GM19351 (cell line): ENCODE measurements at regions not wholly inside any gene's neighbourhood (a gene's known extent, or its start where the extent isn't known, plus 50 kb on each side); places are given as distances from the start of the nearest gene placed in this dataset.

Experiments used
- ATAC-seq: cut with Tn5 transposase; IDR thresholded peaks from one replicate; pipeline ENCODE4 v1.9.1; 2021; ENCODE audit warnings: mild to moderate bottlenecking, moderate library complexity; ENCODE audit not compliant: unreplicated experiment

DNA sequence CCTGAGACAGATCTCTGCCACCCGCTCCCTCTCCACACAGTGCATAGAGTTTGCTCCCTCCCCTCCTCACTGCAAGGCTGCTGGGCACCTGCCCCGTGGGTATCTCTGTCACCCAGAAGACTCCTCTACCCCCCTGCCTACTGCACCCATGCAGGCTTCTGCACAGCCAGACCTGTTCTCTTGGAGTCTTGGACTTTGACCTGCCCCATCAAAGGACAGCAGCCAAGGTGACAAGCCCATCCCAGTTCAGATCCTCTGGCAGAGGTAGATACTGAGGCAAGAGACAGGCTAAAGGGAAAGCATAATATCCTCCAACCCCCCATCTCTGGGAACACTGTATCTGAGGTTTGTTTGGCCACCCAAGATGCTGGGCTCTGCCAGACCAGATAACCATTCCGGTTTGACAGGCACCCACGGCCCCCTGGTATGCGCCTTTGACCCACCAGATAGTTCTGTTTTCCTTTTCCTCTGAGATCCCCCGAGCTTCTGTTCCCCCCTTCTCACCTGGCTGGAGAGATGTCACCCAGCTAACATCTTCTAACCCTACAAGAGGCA, 239.6 kb downstream of the SOX9 start:
- no peak for ATAC-seq

DNA sequence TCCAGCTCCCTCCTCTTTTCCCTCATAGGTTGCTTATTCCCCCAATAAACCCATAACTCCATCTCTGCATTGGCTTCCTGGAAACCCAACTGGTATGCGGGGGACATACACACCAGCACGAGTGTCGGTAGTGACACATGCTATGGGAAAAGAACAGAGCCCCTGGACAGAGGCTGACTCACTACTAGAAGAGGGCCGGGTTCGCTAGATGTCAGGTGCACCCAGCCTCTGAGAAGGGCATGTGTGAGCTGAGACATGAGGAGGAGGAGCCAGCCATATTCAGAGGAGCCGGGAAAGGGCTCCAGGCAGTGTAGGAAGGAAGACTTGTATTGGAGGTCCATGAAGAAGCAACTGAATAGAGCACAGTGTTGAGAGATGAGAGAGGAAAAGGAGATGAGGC, 241.1 kb downstream of the SOX9 start:
- ATAC-seq, result no peak

DNA sequence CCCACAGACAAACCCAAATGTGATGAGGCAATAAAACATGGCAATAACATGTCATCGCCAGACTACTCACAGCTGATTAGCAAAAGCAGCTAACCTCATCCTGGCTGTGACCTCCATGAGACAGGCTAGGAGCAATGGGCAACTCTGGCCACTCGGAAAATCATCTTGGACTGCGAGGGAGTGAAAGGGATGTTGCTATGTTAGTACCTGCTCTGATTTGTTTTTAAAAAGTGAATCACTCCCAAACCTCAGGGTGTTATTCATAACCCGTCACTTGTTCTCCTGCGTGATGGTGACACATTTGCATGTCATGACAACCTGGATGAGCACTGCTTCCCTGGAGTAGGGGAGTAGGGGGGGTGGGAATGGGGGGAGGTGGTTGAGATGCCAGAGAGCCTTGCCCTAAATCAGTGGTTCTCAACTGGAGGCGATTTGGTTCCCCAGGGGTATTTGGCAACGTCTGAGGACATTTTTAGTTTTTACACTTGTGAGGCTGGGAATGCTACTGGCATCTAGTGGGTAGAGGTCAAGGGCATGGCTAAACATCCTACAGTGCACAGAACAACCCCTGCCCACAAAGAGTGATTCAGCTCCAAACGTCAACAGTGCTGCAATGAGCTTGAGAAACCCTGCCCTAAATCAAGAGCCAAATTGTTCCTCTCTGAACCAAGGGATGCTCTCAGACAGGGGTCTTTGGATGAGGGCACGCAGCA, 241.7 kb downstream of the SOX9 start:
- ATAC-seq, result no peak

DNA sequence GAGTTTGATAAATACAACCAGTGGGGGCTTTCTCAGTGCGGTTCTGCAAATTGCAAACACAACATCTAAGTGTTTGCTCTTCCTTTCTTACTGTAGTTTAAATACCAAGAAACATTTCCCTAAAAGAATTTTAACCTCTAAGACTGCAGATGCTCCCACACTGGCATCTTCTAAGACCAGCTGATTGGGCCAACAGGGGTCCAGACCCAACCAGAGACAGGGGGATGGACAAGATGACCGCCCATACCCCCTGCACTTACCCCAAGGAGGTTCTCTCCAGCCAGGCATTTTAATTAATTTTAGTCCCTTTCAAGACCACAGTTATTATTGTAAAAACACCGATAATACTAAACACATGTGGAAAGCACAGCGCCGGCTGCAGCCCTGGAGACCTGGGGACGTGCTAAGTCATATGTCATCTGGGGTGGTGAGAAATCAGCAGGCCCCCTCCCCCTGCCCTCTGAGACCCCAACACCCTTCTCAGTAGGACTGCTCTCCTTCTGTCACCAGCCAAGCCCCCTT, 242.3 kb downstream of the SOX9 start:
- ATAC-seq, result no peak

- ATAC-seq, result no peak
Measured at GRCh38 chr17:72365857-72366414, 245.1 kb downstream of the SOX9 start.

- no peak for ATAC-seq
Measured at GRCh38 chr17:72366626-72367025, 245.8 kb downstream of the SOX9 start.

GRCh38 chr17:72368191-72368590, 247.4 kb downstream of the SOX9 start:
- no peak for ATAC-seq

- ATAC-seq, result no peak
Measured at GRCh38 chr17:72369366-72369765, 248.5 kb downstream of the SOX9 start.

DNA sequence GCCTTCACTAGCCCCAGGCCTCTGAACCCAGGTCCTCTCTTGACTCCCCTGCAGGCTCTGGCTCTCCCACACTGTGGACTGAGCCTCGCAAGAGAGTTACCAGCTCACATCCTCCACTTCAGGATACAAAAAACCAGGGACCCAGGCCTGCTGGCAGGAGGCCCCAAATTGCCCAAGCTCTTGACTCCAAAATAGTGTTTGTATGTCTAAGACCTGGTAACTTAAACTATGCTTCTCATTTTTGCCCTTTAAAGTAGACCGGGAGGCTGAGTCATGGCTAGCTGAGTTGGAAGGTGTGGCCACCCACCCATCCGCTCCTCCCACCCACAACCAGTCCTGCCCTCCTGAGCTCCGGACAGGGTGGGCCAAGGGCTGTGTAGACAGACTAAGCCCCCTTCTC, 250.0 kb downstream of the SOX9 start:
- ATAC-seq, result no peak

- no peak for ATAC-seq
Measured at GRCh38 chr17:72372185-72372584, 251.4 kb downstream of the SOX9 start.

DNA sequence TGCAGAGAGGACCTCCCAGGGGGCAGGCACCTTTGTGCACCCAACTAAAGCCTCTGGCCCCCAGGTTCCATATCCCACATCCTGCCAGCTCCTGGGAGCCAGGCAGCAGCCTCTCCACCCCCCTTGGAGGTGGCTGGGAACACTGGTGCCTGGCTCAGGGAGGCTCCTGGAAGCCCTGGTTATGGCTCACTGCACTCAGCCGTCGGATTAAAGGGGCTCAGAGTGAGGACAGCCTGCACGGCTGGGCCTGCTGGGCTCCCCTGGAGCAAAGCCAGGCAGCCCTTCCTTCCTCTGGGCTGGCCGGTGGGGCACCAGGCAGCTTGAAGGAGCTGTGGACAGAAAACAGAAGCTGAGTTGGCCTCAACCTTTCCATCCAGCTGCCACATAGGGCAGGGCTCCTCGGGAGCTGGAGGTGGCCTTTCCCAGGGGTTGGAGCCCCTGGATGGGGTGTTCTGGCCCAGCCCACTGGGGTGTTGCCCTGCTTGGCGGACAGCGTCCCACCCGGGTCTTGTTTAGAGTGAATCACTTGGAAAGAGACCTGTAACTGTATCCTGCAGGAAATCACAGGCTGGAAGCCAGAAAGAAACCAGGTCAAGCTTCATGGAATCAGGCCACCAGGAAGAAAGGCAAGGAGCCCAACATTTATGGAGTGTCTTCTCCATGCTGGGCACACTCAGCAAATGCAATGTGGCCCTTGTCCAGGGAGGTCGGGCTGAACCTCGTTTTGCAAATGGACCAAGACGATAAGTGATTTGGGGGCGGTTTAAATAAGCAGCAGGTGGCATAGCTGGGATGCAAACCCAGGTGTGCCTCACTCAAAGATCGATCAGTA, 253.3 kb downstream of the SOX9 start:
- no peak for ATAC-seq

DNA sequence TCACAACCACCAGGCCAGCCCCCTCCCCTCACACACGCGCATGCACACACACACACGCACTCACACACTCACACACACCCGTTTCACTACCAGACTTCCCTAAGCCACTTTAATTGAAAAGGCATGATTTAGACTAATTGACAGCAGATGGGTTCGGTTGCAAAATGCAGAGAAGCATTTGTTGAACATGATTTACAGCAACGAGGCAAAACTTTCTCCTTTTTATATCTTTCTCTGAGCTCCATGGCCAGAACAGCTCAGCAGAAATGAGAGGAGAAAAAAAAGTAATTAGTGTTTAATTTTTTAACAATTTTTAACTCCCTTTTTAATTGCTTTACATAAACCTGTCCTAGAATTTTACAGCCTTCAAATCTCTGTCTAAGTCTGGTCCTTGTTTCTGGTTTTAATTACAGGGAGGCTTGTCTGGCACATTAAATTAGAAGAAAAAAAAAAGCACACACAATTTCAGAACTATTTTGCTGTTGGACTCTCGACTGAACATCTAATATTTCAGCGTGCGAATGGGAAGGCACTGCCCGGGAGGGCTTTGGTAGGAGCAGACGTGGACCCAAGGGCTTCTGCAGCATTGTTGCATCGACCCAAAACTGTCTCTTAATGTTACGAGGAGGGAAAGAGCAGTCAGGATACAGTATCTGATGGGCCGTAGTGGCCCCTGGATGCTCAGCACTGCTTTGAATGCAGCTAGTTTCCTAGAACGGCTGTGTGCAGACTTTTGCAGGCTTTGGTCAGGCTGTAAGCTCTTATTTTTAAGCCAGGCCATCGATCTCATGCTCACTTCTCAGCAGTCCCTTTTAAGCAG, 255.9 kb downstream of the SOX9 start:
- ATAC-seq, result no peak

GRCh38 chr17:72378414-72379390, 257.9 kb downstream of the SOX9 start:
- ATAC-seq, result no peak

- no peak for ATAC-seq
Measured at GRCh38 chr17:72379516-72379915, 258.7 kb downstream of the SOX9 start.

- ATAC-seq, result no peak
Measured at GRCh38 chr17:72380120-72380519, 259.3 kb downstream of the SOX9 start.

GRCh38 chr17:72380737-72381136, 259.9 kb downstream of the SOX9 start:
- ATAC-seq, result no peak

DNA sequence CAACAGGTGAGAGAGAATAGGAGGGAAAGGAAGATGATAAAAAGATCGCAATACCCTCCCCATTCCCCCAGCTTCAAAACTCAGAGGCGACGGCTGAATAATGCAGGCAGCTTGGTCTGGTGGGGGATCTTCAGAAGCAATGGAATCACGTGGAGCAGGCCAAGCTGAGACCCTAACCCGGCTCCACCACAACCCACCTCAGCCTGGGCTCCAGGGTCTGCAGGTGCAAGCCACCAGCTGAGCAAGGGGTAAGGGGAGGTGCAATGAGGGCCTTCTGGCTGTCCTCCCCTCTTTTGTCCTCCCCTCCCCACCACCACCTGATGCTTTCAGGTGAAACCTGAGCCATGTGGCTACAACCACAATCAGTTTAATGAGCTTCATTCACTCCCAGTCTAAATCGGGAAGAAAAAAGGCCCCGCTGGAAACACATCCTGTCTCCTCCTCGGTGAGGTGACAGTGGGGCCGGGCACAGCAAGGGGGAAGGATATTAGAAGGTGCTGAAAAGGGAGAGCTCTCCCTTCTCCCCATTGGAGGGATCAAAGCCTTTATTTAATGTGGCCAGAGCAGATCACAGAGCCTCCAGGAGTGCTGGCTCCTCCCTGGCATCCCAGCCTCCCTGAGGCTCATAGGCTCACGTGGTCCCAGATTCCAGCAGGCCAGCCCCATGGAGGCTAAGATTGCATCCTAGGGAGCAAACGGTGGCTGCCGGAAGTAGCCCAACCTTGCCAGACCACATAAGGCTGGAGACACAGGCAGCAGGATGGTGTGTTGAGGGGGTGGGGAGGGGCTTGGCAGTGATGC, 261.0 kb downstream of the SOX9 start:
- no peak for ATAC-seq

DNA sequence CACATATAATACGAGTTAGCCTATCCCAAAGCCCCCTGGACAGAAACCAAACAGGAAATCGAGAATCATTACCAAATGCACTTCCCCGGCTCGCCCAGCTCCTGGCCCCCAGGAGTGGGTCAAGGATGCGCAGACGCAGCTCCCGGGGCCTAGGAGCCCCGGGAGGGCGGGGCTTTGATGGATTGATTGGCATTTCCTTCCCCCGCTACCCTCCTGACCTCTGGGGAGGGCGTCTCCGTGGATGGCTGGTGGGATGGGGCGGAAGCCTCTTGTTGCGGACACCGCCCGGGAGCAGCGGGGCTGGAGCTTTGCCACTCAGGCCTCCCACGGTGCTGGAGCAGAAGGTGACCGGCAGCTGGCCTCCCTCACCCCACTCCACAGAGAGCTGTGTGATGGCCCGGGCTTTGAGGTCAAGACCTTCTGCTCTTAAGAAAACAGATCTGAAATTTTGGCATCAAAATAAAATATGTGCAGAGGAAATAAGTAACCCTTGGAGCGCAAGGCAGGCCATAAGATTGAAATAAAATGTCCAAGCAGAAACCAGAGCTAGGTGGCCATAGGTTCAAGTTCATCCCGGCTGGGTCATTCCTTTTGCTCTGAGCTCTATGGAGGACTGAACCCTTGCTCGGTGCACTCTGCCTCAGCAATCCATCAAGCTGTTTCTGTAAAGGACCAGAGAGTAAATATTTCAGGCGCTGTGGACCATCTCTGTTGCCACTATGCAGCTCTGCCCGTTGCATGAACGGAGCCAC, 262.3 kb downstream of the SOX9 start:
- ATAC-seq, result no peak
